Brain microvascular endothelial cell (primary cell): ENCODE measurements at regions not wholly inside any gene's neighbourhood (a gene's known extent, or its start where the extent isn't known, plus 50 kb on each side); places are given as distances from the start of the nearest gene placed in this dataset.

Experiments used
- DNase-seq: peaks from one replicate; pipeline ENCODE4 v3.0.0-alpha.2; 2020
- H3K27ac ChIP-seq: fragments of 250-450 bp; sonication (Bioruptor Pico); 2 replicates; pipeline ENCODE4 v1.5.1; 2020; ENCODE audit warnings: mild to moderate bottlenecking, moderate library complexity
- H3K27me3 ChIP-seq: fragments of 250-450 bp; sonication (Bioruptor Pico); replicated peaks from 2 replicates; pipeline ENCODE4 v1.5.1; 2020; ENCODE audit warnings: mild to moderate bottlenecking
- H3K36me3 ChIP-seq: fragments of 250-450 bp; sonication (Bioruptor Pico); replicated peaks from 2 replicates; pipeline ENCODE4 v1.5.1; 2020; ENCODE audit warnings: mild to moderate bottlenecking
- H3K4me3 ChIP-seq: 2 replicates; pipeline ENCODE4 v1.5.1; 2011; ENCODE audit warnings: low read depth, mild to moderate bottlenecking, control low read depth, low read length, moderate library complexity
- CTCF ChIP-seq: IDR thresholded peaks from 2 replicates; pipeline ENCODE4 v1.5.1; 2011; ENCODE audit warnings: low read depth, mild to moderate bottlenecking, moderate library complexity, low read length, control low read depth, inconsistent platforms; ENCODE audit errors: missing control alignments
- in situ Hi-C: cut with HindIII; loops from 2 replicates; pipeline ENCODE4 v1.10.0; 2017; ENCODE audit warnings: low sequenced_read_pairs, low pct_ligation_motif_present

DNA sequence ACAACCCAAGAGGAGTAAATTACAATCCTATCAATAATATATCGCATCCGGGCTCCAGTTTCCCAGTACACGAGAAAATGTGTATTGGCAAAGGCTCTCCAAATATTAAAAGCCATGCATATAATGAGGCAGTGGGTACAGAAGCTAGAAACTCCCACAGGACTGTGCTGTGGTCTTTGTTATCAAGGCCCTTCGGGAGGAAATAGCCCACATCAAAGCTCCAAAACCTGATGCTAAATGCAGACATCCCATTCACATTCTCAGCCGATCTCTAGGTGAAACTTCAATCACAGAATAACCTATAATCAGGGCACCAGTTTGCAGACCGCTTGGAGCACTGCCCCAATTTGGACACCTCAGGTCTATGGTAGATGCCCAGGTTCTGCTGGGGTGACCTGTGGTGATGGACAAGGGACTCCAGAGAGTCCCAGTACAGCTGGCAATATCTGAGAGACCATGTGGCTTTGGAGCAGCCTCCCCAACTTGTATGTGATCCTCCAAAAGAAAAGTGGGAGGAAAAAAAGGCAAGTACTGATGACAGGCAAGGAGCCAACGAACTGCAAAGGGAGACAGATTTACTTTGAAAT, 148.8 kb upstream of the CAMK1G start:
- Histone ChIP-seq H3K4me3 (no peak overlapping the region), H3K27ac (no peak overlapping the region), H3K36me3 (no peaks in the 10 kb centered on the region), H3K27me3 (no peaks in the 10 kb centered on the region)
- DNase-seq = no peak
- in situ Hi-C loops = no loop called here
- TF ChIP-seq CTCF = no peak

DNA sequence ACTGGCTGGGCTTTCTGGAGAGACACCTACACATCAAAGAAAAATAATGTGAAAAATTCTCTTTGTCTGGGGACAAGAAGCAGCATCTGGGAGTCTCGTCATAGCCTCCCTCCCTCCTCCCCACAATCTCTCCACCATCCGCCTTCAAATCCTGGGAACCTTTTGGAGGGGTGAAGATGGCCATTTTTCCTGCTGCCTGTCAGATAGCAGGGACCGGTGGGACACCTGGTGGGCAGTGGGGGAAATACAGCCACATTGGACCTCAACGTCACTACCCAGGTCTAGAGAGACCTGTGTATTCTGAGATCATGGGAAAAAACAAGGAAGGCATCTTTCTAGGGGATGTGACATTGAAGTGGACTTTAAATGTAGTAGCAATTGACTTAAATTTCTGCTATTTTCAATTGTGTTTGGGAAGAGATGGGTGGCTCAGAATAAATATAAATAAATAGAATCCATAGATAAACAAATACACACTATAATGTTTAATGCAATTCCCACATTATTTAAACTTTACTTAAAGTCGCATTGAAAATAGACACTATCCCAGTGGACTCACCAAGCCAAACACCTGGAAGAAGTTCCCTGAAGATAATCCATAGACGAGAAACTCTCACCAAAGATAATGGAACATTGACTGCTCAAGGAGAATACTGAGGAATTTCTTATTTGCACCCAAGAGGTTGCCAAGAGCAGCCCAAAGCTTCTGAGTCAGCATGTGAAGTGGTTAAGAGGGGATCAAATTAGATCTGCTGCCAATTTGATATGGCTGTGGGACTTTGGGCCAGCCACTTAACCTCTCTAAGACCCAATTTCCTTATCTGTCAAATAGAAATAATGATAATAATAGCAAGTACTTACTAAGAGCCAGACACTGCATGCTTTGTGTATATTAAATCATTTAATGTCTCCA, 147.6 kb upstream of the CAMK1G start:
- in situ Hi-C loops = no loop called here
- Histone ChIP-seq H3K4me3 (no peak overlapping the region), H3K36me3 (no peaks in the 10 kb centered on the region), H3K27ac (no peak overlapping the region), H3K27me3 (no peaks in the 10 kb centered on the region)
- peak; percentile 96 for TF ChIP-seq CTCF
- DNase-seq = peak; percentile 87

DNA sequence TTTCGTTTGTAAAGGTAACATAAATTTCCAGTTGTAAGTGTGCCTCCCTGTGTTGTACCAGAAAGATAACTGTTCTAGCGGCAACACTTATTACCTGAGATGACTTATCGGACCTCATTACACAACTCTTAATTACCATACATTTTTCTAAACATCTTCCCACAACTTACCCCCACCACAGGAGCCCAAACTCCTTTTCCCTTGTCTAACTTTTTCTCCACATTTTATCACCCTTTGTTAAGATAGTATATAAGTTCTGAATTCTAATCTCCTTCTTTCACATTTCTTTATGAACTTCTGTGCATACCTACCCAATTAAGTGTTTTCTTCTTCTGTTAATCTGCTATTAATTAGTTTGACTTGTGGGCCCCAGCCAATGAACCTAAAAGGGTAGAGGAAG, 143.7 kb upstream of the CAMK1G start:
- TF ChIP-seq CTCF = no peak
- in situ Hi-C loops = no loop called here
- no peaks in the 10 kb centered on the region for H3K36me3 ChIP-seq
- no peak overlapping the region for H3K27ac ChIP-seq
- no peak overlapping the region for H3K4me3 ChIP-seq
- no peaks in the 10 kb centered on the region for H3K27me3 ChIP-seq
- no peak for DNase-seq

GRCh38 chr1:209443361-209443931, 140.1 kb upstream of the CAMK1G start:
- Histone ChIP-seq H3K27me3 (no peaks in the 10 kb centered on the region), H3K4me3 (no peak overlapping the region), H3K36me3 (no peaks in the 10 kb centered on the region), H3K27ac (no peak overlapping the region)
- no peak for TF ChIP-seq CTCF
- DNase-seq = no peak
- in situ Hi-C loops = no loop called here

GRCh38 chr1:209443975-209444651, 139.4 kb upstream of the CAMK1G start:
- Histone ChIP-seq H3K27ac (no peak overlapping the region), H3K4me3 (no peak overlapping the region), H3K27me3 (no peaks in the 10 kb centered on the region), H3K36me3 (no peaks in the 10 kb centered on the region)
- no peak for TF ChIP-seq CTCF
- in situ Hi-C loops = no loop called here
- no peak for DNase-seq
